SU-DHL-6 (cell line): ENCODE measurements at regions not wholly inside any gene's neighbourhood (a gene's known extent, or its start where the extent isn't known, plus 50 kb on each side); places are given as distances from the start of the nearest gene placed in this dataset.

Experiments used
- CTCF ChIP-seq: fragments of 200-600 bp; sonication (generic); IDR thresholded peaks from one replicate; pipeline ENCODE4 v1.5.1; 2017; ENCODE audit warnings: antibody characterized with exemption, mild to moderate bottlenecking, low read length, moderate library complexity; ENCODE audit not compliant: insufficient read depth, poor library complexity, severe bottlenecking
- EZH2phosphoT487 ChIP-seq: fragments of 200-600 bp; sonication (generic), shearing (Covaris generic); conservative IDR thresholded peaks from 2 replicates; pipeline ENCODE4 v1.6.1; 2018; ENCODE audit warnings: mild to moderate bottlenecking, antibody characterized with exemption, low read length, moderate library complexity, mixed read lengths

- no peak for TF ChIP-seq CTCF
- no peak for TF ChIP-seq EZH2phosphoT487
Measured at GRCh38 chr2:43075054-43075593, 151.3 kb downstream of the ZFP36L2 start.
